Activated T-cell treated with anti-CD3 and anti-CD28 coated beads, Interleukin-2, amount 50 U/mL, for 4 hours (primary cell): ENCODE measurements at regions not wholly inside any gene's neighbourhood (a gene's known extent, or its start where the extent isn't known, plus 50 kb on each side); places are given as distances from the start of the nearest gene placed in this dataset.
"Not testable (repeated sequence)": the region's sequence is repeated elsewhere in the genome, so short reads cannot be mapped to it uniquely, and the experiment has no call there.

Source experiments
- ATAC-seq, 2 donors: fragments of 200-7000 bp; cut with Tn5 transposase; one replicate each; pipeline ENCODE4 v1.10.0; 2021
- DNase-seq: peaks from one replicate; pipeline ENCODE4 v3.0.0-alpha.2; 2020
- H3K27me3 Mint-ChIP-seq: one replicate; pipeline ENCODE4 v1.8.0; 2021; ENCODE audit warnings: low read depth, mixed read lengths
- H3K36me3 Mint-ChIP-seq: one replicate; pipeline ENCODE4 v1.8.0; 2022; ENCODE audit warnings: mixed read lengths; ENCODE audit not compliant: insufficient read depth
- H3K4me1 Mint-ChIP-seq: one replicate; pipeline ENCODE4 v1.8.0; 2021; ENCODE audit warnings: low read depth, mixed read lengths
- H3K4me3 Mint-ChIP-seq: one replicate; pipeline ENCODE4 v1.8.0; 2021; ENCODE audit warnings: mild to moderate bottlenecking, moderate library complexity, mixed read lengths
- H3K9me3 Mint-ChIP-seq: one replicate; pipeline ENCODE4 v1.8.0; 2021; ENCODE audit warnings: mixed read lengths

- H3K9me3 Mint-ChIP-seq: no peaks in the 10 kb centered on the region
- no peak overlapping the region for H3K4me3 Mint-ChIP-seq
- no peaks in the 10 kb centered on the region for H3K4me1 Mint-ChIP-seq
- no peaks in the 10 kb centered on the region for H3K36me3 Mint-ChIP-seq
- H3K27me3 Mint-ChIP-seq: no peaks in the 10 kb centered on the region
- ATAC-seq (no peak), DNase-seq (no peak)
Measured at GRCh38 chr14:86933958-86934595, 1058.9 kb downstream of the GALC start.

- no peak overlapping the region for H3K4me3 Mint-ChIP-seq
- ATAC-seq (no peak), DNase-seq (no peak)
- H3K9me3 Mint-ChIP-seq: no peaks in the 10 kb centered on the region
- H3K27me3 Mint-ChIP-seq: no peaks in the 10 kb centered on the region
- H3K36me3 Mint-ChIP-seq: no peaks in the 10 kb centered on the region
- no peaks in the 10 kb centered on the region for H3K4me1 Mint-ChIP-seq
Measured at GRCh38 chr14:86933460-86933859, 1059.5 kb downstream of the GALC start.

- H3K27me3 Mint-ChIP-seq: no peaks in the 10 kb centered on the region
- no peaks in the 10 kb centered on the region for H3K4me1 Mint-ChIP-seq
- no peak for ATAC-seq
- no peak overlapping the region for H3K4me3 Mint-ChIP-seq
- H3K9me3 Mint-ChIP-seq: no peaks in the 10 kb centered on the region
- DNase-seq: no peak
- no peaks in the 10 kb centered on the region for H3K36me3 Mint-ChIP-seq
Measured at GRCh38 chr14:86915406-86915805, 1077.6 kb downstream of the GALC start.

GRCh38 chr14:86912709-86913108 lies 1080.3 kb downstream of the GALC start:
- H3K4me3 Mint-ChIP-seq: no peak overlapping the region
- H3K9me3 Mint-ChIP-seq: no peaks in the 10 kb centered on the region
- ATAC-seq (no peak), DNase-seq (no peak)
- H3K27me3 Mint-ChIP-seq: no peaks in the 10 kb centered on the region
- H3K36me3 Mint-ChIP-seq: no peaks in the 10 kb centered on the region
- H3K4me1 Mint-ChIP-seq: no peaks in the 10 kb centered on the region

- H3K4me3 Mint-ChIP-seq: no peak overlapping the region
- DNase-seq (no peak), ATAC-seq (no peak)
- no peaks in the 10 kb centered on the region for H3K27me3 Mint-ChIP-seq
- no peaks in the 10 kb centered on the region for H3K4me1 Mint-ChIP-seq
- H3K9me3 Mint-ChIP-seq: no peaks in the 10 kb centered on the region
- H3K36me3 Mint-ChIP-seq: no peaks in the 10 kb centered on the region
Measured at GRCh38 chr14:86911486-86911885, 1081.5 kb downstream of the GALC start.

- H3K4me1 Mint-ChIP-seq, H3K4me3 Mint-ChIP-seq, H3K9me3 Mint-ChIP-seq, H3K36me3 Mint-ChIP-seq, DNase-seq, ATAC-seq, H3K27me3 Mint-ChIP-seq: not testable (repeated sequence)
Measured at GRCh38 chr14:86905386-86905926, 1087.5 kb downstream of the GALC start.

- Mint-ChIP-seq H3K4me3 (no peak overlapping the region), H3K4me1 (no peaks in the 10 kb centered on the region), H3K36me3 (no peaks in the 10 kb centered on the region), H3K9me3 (no peaks in the 10 kb centered on the region), H3K27me3 (no peaks in the 10 kb centered on the region)
- no peak for DNase-seq
- no peak for ATAC-seq
Measured at GRCh38 chr14:86902176-86902950, 1090.6 kb downstream of the GALC start.

GRCh38 chr14:86897704-86898513 lies 1095.1 kb downstream of the GALC start:
- Mint-ChIP-seq H3K9me3 (no peaks in the 10 kb centered on the region), H3K4me3 (no peak overlapping the region), H3K27me3 (no peaks in the 10 kb centered on the region), H3K36me3 (no peaks in the 10 kb centered on the region), H3K4me1 (no peaks in the 10 kb centered on the region)
- ATAC-seq: no peak
- DNase-seq: no peak

- no peak overlapping the region for H3K4me3 Mint-ChIP-seq
- no peaks in the 10 kb centered on the region for H3K4me1 Mint-ChIP-seq
- no peaks in the 10 kb centered on the region for H3K9me3 Mint-ChIP-seq
- ATAC-seq (no peak), DNase-seq (no peak)
- no peaks in the 10 kb centered on the region for H3K27me3 Mint-ChIP-seq
- no peaks in the 10 kb centered on the region for H3K36me3 Mint-ChIP-seq
Measured at GRCh38 chr14:86897224-86897623, 1095.8 kb downstream of the GALC start.

GRCh38 chr14:86896701-86897100 lies 1096.3 kb downstream of the GALC start:
- H3K4me1 Mint-ChIP-seq: no peaks in the 10 kb centered on the region
- no peak overlapping the region for H3K4me3 Mint-ChIP-seq
- H3K9me3 Mint-ChIP-seq: no peaks in the 10 kb centered on the region
- no peak for ATAC-seq
- H3K27me3 Mint-ChIP-seq: no peaks in the 10 kb centered on the region
- no peaks in the 10 kb centered on the region for H3K36me3 Mint-ChIP-seq
- DNase-seq: no peak

- Mint-ChIP-seq H3K27me3 (no peaks in the 10 kb centered on the region), H3K4me3 (no peak overlapping the region)
Measured at GRCh38 chr14:86892152-86892956, 1100.6 kb downstream of the GALC start.

GRCh38 chr14:86885280-86885679 lies 1107.7 kb downstream of the GALC start:
- Mint-ChIP-seq H3K9me3 (peaks cover 15% of the 10 kb centered on the region), H3K4me1 (no peaks in the 10 kb centered on the region), H3K4me3 (no peak overlapping the region), H3K36me3 (no peaks in the 10 kb centered on the region), H3K27me3 (no peaks in the 10 kb centered on the region)
- DNase-seq (no peak), ATAC-seq (no peak)

More at GRCh38 chr14:86892152-86892956, 1100.6 kb downstream of the GALC start:
- Mint-ChIP-seq H3K9me3 (peaks cover 14% of the 10 kb centered on the region), H3K36me3 (no peaks in the 10 kb centered on the region), H3K4me1 (no peaks in the 10 kb centered on the region)
- ATAC-seq: no peak
- DNase-seq: no peak

GRCh38 chr14:86884498-86884897 lies 1108.5 kb downstream of the GALC start:
- H3K36me3 Mint-ChIP-seq: no peaks in the 10 kb centered on the region
- no peak for ATAC-seq
- no peaks in the 10 kb centered on the region for H3K4me1 Mint-ChIP-seq
- no peak overlapping the region for H3K4me3 Mint-ChIP-seq
- DNase-seq: no peak
- H3K27me3 Mint-ChIP-seq: no peaks in the 10 kb centered on the region
- H3K9me3 Mint-ChIP-seq: peaks cover 10% of the 10 kb centered on the region

GRCh38 chr14:86882818-86883217 lies 1110.2 kb downstream of the GALC start:
- Mint-ChIP-seq H3K9me3 (peaks cover 10% of the 10 kb centered on the region), H3K36me3 (no peaks in the 10 kb centered on the region), H3K27me3 (no peaks in the 10 kb centered on the region), H3K4me3 (no peak overlapping the region), H3K4me1 (no peaks in the 10 kb centered on the region)
- ATAC-seq (no peak), DNase-seq (no peak)
